HS-5 (cell line): ENCODE measurements at regions not wholly inside any gene's neighbourhood (a gene's known extent, or its start where the extent isn't known, plus 50 kb on each side); places are given as distances from the start of the nearest gene placed in this dataset.
A peak's percentile ranks its signal among the peaks of the same experiment; 100 is the strongest.

Source experiments
- DNase-seq: peaks from one replicate; pipeline ENCODE4 v3.0.0-alpha.2; 2012; ENCODE audit warnings: low read depth

DNA sequence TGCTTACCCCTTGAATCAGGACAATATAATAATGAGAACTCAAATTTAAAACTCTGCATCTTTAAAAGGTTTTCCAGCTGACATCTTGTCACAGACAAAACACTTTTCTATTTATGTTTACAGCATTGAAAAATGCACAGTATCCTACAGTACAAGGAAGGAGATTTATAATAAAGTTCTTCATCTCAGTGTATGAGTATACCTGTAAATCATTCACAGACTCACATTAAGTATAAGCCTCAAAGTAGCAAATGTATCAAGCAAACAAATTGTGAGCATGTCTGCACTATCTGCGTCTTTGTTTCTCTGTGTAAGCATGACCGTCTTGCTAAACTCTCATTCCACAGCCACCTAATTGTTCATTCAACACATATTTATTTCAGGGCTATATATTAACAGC lies 52.8 kb downstream of the PPP1R2C start:
- no peak for DNase-seq

DNA sequence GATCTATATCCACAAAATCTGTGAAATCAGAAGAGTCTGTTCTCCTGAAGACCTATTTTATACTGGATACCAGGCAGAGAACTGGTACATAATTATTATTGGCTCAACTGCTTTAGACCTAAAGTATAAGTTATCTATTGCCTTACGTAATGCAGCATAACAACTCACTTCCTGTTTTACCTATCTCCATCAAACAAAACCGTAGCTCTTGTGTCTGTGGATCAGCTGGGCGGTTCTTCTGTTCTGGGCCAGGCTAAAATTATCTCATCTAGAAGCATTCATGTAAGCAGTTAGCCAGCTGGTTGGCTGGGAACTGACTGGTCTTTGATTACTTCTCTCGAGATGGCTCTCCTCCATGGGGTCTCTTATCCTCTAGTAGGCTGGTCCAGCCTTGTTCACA lies 57.8 kb downstream of the PPP1R2C start:
- DNase-seq = no peak

DNA sequence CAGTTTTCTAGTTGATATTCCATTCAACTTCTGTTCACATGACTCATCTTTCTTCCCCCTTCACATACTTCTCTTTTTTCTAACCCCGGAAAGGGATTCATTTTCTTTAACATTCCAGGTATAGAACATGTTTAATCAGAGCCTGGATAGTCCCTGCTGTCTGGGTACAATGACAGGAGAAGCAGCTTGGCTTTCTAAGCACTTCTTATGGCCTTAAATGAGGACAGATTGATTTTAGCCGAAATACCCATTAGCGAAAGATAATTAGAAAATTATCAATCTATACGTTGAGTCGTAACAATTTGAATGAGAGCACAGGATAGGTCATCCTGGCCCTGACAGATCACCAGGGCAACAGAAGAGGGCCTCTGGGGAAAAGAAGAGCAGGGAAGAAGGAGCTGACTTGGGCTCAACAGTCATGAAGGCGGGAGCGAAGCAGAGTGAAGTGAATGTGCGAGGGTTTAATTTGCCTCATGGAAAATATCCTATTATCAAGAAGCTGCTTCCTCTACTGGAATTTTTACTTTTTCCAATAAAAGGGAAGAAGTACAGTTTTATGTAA lies 62.2 kb downstream of the PPP1R2C start:
- no peak for DNase-seq

DNA sequence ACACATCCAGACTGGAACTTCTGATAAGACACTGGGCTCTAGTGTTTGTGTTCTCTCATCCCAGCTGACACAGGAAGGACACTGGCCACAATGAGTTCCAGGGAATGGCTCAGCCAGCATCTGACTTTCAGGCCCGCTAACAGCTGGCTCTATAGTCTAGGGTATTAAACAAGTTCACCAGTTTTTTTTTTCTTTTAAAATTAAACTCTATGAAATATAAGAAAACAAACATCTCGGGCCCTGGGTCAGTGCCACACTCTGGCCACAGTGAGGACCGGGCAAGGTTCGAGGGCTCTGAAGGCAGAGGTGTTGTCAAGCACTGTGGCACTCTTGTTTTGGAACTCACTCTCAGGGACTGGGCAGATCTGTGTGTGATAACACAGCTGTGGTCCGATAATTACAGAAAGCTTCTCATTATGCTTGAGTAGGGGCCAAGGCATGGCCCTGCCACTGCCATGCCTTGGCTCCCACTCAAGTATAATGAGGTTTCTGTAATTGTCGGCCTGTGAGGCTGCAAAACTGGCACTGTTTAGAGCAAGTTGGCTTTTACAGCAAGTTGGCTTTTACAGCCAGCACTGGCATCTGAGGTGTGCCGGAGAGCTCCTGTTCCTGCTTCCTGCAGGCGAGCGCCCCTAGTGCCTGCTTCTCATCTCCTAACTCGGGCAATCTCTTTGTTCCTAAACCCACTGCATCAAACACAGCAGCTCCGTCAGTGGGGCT lies 62.8 kb downstream of the PPP1R2C start:
- no peak for DNase-seq

DNA sequence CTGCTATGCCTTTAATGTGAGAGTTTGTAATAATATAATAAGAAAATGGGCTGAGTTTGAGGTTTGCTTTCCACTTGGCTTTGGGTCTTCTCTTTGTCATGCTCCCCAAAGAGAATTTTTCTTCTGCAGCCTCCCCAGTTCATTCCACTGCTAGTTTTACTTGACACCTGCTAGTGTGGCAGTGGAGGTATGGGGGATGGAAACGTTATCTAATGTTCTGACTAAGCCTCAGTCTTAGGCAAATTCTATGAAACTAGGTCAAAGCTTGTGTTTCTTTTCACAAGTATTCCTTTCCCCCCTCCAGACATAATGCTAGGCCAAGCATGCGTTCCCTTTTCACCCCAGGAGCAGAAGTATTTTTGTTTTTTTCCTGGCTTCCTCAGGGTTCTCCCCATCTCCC lies 67.5 kb downstream of the PPP1R2C start:
- DNase-seq = no peak

DNA sequence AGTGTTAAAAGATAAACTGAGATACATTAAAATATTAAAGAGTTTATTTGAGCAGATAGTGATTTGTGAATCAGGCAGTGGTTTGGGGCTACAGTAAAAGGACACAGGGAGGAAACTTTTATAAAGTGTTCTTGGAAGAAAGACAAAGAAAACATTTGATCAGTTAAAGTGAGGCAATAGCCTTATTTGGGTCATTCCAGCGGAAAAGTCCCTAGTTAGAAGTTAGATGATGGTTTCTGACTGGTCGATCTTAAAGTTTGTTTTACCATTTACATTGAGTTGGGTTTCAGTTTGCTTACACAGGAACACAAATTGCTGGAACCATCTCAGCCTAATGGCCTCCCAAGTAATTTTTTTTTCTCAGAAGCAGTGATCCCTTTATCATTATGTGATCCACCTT lies 69.7 kb downstream of the PPP1R2C start:
- DNase-seq = no peak

DNA sequence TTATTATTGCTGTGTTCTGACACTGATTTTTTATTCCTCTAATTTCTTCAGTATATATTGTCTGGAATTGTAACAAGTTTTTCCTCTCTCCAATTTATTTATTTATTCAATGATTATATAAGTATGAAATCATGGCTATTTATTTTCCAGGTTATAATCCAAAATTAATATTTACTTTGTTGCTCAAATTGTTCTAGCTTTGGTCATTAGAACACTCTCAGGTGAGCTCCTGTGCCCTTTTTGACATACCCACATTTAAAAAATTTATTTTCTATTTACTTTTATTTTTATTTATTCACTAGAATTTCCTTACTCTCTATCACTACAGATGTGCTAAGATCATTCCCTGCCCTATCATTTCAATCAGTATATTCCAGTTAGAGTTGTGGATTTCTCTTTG lies 70.2 kb downstream of the PPP1R2C start:
- no peak for DNase-seq

DNA sequence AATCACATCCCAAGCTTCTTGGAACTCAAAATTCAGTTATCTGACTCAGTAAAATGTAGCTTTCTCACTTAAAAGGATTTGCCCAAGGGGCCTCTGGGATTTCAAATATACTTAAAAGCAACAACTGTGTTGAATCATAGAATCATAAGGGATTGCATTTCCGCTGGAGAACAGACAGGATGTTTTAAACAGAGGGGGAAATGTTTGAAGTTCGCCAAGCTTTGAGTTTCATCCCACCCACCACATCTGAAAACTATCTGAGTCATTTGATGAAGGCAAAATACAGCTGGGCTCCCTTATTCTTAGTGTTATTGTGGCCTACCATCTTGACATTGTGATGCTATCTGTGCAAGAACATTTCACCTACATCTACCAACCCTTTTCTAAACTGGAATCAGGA lies 73.5 kb downstream of the PPP1R2C start:
- DNase-seq = no peak

DNA sequence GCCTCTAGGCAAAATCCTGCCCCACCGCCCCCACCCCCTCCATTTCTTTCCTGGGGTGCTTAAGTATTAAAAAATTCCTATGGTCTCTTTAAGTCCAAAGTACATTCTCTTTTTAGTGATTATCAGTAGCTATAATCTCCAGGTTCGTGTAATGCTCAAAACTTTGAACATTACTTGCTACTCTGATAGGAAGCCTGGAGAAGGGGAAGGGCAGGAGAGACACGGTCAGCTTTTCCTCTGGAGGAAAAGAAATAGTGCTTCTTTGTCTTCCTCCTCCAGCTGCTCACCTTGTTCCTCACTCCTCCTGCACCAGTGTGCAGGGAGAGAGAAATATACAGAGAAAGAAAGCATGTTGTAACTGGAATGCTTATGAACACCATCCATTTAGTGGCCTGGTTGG lies 80.4 kb downstream of the PPP1R2C start:
- no peak for DNase-seq

DNA sequence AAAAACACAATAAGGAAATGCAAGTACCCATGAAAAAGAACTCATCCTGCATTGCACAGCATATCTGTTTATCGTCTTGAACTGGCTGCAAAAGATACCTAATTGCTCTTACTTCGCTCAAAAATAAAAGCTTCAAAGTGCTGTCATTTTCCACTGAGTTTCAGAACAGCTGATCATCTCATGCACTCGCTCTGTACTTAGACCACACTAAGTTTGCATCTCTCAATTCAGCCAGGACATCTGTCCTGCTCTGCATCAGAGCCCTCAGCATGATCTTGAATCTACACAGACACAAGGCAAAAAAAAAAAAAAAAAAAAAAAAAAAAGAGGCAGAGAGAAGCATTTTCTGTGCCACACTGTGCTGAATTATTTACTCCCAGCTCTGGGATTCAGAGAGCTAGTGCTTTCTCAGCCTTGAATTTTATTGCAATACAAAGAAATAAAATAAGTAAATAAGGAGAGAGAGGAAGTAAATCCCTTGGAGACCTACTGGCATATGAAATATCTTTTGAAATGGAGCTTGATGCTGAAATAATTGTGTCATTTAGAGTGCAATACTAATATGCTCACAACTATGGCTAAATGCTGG lies 81.3 kb downstream of the PPP1R2C start:
- no peak for DNase-seq

DNA sequence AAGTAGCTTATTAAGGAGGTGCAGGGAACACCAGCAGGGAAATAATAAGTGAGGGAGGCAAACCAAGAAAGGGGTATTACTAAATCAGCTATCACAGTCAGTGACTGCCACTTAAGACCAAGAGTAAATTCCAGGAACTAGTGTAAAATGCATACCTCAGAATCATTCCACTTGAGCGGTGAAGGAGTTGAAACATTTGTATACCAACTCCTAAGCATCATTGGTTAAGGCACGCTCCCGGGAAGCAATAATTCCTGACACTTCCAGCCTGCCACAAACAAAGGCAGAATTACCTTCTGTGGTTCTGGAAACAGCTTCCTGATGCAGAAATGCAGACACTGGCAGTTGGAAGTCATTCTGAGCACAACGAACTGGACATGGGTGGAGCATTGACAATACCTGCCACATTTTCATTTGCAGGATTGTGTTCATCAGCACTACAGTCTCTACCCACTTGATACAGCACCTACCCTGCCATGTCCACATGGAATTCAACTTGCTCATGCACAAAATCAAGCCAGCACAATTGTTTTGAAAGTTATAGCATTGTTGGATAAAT lies 82.1 kb downstream of the PPP1R2C start:
- DNase-seq = no peak

DNA sequence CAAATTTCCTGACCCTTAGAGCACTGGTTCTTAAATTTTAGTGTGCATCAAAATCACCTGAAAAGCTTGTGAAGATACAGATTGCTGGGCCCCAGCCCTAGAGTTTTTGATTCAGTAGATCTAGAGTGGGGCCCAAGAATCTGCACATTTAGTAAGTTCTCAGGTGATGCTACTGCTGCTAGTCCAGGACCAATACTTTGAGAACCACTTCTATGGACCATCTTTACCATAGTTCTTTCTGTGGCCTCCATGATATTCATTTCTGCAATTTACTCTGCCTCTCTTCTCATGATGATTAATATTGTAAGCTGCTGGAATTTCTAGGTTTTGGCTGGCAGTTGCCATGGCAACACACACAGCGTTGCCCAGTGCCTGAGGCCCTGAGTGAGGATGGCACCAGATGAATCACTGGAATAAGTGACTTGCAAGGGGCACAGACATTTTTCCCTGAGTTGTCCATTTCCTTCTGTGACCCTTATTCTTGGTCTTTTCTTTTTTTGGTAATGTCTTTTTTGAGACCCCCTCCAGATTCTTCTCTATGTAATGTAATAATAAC lies 83.6 kb downstream of the PPP1R2C start:
- no peak for DNase-seq

DNA sequence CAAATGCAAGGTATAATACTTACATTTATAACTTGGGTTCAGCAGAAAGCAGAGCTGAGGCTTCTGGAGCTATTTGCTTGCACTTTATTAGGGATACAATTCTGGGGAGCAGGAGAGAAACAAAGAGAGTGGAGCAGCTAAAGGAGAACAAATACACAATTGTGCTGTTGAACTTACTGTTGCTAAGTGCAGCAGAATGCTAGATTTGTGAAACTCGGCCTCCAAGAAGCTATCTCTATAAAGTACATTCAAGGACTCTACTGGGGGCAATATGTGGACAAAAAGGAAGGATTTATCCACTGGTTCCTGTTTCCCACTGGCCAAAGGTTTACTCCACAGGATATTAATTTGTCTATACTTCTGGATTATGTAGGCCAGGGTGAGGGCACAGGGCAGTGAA lies 86.8 kb downstream of the PPP1R2C start:
- DNase-seq = no peak

DNA sequence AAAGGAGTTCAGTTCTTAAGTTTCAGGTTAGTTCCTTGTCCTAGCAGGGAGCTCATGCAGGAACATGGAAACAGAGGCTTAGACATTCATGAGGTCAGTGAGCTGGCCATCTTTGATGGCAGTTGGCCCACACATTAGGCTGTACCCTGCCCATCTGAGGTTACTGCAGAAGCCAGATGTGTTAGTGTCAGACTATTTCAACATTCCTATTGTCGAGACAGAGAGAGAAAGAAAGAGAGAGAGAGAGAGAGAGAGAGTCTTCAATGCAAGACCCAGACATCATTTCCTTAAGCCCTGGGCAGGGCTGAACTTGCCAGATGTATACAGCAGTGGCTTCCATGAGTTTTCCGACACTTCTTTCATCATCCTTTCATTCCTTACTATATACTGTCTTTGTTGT lies 91.3 kb downstream of the PPP1R2C start:
- peak; percentile 33 for DNase-seq

DNA sequence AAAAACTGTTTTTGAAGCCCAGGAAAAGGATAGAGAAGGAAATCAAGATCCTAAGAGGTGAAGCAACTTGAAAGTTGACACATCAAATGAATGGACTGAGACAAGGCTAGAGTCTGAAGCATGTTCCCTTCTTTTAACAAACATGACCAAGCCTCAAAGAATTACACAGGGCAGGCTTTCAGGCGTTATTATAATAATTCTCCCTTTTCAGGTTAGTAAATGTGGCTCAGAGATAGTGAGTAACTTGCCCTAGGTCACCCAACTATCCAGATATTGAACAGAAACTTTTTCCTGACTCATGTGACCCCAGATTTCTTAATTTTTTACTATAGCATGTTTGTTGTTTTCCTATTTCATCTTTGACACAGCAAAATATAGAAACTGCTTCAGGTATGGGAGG lies 91.7 kb downstream of the PPP1R2C start:
- peak; percentile 26 for DNase-seq

DNA sequence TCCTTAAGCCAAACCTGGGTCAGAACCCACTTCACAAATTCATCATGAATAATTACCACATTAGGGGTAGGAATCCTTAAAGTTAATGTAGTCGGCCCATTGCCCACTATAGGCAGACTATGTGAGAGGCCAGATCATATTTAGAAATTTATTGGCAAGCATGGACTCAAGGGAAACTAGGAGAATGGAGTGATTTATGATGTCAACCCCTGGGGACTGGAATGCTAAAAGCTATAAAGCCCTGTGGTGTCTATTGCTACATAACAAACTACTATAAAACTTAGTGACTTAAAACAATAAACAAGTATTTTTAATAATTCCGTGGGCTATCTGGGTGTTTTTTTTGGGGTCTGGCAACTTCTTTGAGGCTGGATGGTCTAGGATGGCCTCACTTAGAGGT lies 93.9 kb downstream of the PPP1R2C start:
- DNase-seq = no peak

DNA sequence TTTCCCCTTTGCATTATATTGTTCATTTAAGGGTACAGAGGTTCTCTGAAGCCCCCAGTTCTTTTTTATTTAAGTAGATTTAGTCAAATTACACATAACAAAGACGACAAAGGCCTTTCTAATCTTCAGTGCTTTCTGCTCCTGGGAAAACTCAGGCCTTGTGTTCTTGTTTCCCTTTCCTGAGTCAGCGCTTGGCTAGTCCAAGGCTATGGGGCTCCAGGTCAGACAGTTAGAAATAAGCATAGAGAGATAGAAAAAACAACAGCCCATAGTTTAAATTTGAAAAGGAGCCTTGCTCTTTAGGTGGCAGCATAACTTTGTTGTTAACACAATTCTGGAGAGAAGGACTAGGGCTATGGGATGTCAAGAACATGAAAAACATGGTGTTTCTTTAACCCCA lies 97.3 kb downstream of the PPP1R2C start:
- no peak for DNase-seq

DNA sequence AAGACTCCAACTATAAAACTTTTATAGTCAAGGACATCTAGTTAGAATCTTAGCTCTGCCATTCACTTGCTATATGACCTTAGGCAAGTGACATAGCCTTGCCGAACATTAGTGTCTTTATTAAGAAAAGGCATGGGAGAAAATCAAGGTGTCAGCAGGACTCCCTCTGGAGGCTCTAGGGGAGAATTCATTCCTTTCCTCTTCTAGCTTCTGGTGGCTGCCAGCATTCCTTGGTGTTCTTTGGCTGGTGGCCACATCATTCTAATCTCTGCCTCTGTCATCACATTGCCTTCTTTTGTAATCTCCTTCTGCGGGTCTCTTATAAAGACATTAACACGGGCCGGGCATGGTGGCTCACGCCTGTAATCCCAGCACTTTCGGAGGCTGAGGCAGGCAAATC lies 99.8 kb downstream of the PPP1R2C start:
- no peak for DNase-seq

DNA sequence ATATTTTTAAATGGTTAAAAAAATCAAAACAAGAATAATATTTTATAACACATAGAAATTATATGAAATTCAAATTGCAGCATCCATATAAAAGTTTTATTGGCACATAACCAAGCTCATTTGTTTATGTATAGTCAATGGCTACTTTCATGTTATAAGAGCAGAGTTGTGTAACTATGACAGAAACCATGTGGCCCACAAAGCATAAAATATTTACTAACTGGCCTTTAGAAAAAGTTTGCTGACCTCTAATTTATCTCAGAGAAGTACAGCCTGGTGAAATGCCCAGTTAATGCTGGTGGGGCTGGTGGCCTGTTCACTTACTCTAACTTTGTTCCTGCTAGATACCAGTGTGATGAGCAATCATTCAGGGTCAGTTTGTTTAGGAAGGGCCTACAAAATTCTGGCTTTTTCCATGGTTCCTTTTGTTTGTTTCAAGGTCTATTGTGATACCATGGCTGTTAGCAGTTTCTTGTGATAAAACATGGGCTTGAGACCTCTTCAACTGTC lies 104.6 kb downstream of the PPP1R2C start:
- no peak for DNase-seq

DNA sequence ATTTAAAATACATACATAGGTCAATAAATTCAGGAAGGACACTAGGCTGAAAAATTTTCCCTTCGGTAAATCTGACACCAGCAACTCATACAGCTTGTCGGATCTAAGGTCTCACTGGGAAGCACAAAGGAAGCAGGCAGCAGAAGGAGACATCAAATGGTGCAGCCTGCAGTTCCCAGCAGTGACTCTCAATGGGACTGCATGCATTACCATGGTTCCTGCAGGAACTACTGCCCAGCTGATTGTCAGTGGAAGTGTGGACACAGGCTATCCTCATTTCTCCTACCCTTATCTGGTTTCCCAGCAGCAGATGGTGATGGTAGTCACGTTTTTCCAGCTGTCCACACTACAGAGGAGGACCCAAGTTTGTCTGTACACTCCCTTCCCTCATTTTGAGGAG lies 113.3 kb downstream of the PPP1R2C start:
- DNase-seq = no peak

DNA sequence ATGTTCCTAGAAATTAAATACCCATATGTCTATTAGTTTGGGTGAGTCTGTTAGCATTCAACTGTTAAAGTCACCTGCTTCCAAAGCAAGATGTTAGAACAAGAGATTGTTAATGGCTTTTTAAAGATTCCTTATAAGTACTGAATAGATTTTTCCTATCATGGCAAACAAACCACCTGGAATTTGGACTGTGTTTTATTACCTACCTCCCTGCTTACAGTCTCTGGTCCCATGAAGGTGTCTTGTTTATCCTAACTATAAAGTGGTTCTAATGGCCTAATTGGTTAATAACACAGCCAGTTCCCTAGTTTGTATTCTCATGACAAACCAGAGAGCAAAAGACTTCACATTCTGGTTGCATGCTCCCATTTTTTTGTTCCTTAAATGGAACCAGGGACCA lies 149.5 kb downstream of the PPP1R2C start:
- DNase-seq = no peak

DNA sequence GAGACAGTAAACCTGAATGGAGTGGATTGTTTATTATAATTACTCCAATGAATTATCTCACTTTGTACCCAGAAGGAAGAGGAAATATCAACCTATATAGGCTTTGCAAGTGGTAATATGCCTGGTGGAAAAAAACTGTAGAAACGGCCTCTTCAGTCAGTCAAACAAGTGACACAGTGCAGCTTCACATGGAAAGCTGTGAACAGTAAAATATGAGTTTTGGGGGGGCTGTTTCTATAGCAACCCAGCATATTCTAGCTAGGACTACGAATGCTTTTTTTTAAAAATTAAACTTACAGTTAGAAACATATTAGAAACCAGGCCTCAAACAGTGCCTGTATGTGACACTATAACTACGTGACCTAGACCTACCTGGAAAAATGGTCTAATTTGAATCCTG lies 150.1 kb downstream of the PPP1R2C start:
- no peak for DNase-seq

DNA sequence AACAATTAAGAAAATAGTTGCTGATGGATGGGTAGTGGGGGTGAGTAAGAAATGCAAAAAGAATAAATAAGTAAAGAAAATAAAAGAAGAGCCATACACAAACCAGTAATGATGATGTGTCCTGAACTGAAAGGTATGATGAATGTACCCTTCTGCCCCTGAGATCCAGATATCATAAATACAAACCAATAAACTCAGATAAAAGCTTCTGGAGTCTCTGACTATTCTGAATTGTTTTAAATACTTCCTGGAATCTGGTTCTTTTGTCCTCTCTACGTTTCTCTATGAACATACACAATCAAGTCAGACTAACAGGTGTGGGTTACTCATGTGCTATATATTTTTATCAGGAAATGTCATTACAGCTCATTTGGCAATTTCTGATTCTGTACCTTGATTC lies 153.4 kb downstream of the PPP1R2C start:
- DNase-seq = no peak
